Keratinocyte (primary cell): ENCODE measurements at regions not wholly inside any gene's neighbourhood (a gene's known extent, or its start where the extent isn't known, plus 50 kb on each side); places are given as distances from the start of the nearest gene placed in this dataset.
"Not testable (repeated sequence)": the region's sequence is repeated elsewhere in the genome, so short reads cannot be mapped to it uniquely, and the experiment has no call there.

Experiments
- DNase-seq: peaks from one replicate; pipeline ENCODE4 v3.0.0-alpha.2; 2011; ENCODE audit warnings: low read depth, missing footprints, low spot score
- FAIRE-seq: peaks from 2 replicates; lab custom pipeline; 2011; peaks lifted over from hg19 to GRCh38; lab: Jason Lieb, UNC
- H2AFZ ChIP-seq: 2 replicates; pipeline ENCODE4 v1.6.0; 2012; ENCODE audit warnings: low read length, control low read depth, inconsistent platforms; ENCODE audit not compliant: control insufficient read depth
- H3K27ac ChIP-seq: 2 replicates; pipeline ENCODE4 v1.5.1; 2011; ENCODE audit warnings: low read length; ENCODE audit not compliant: control insufficient read depth, insufficient read depth
- H3K27me3 ChIP-seq: 3 replicates; pipeline ENCODE4 v1.6.0; 2011; ENCODE audit warnings: low read length; ENCODE audit not compliant: control insufficient read depth, insufficient read depth; ENCODE audit errors: extremely low read depth
- H3K36me3 ChIP-seq, 2 experiments: 2 replicates in 1 of 2; 3 replicates in 1 of 2; pipeline ENCODE4 v1.5.1; 2011; ENCODE audit warnings: low read length in 2 of 2, mild to moderate bottlenecking in 1 of 2; ENCODE audit not compliant: control insufficient read depth in 2 of 2, insufficient read depth in 2 of 2; ENCODE audit errors: extremely low read depth in 1 of 2
- H3K4me1 ChIP-seq: 3 replicates; pipeline ENCODE4 v1.5.1; 2011; ENCODE audit warnings: low read length; ENCODE audit not compliant: control insufficient read depth, insufficient read depth; ENCODE audit errors: extremely low read depth
- H3K4me2 ChIP-seq: 3 replicates; pipeline ENCODE4 v1.6.0; 2011; ENCODE audit warnings: low read depth, low read length; ENCODE audit not compliant: control insufficient read depth, insufficient read depth; ENCODE audit errors: extremely low read depth
- H3K4me3 ChIP-seq, 3 experiments: fragments of 200-600 bp in 1 of 3; sonication (generic) in 1 of 3; 2 replicates in 2 of 3; 3 replicates in 1 of 3; pipeline ENCODE4 v1.5.1; 2011 to 2016; ENCODE audit warnings: low read length in 3 of 3, mild to moderate bottlenecking in 3 of 3, control low read depth in 2 of 3, inconsistent platforms in 1 of 3, low read depth in 1 of 3, mixed read lengths in 1 of 3, mixed run types in 1 of 3, moderate library complexity in 1 of 3; ENCODE audit not compliant: control insufficient read depth in 2 of 3, insufficient read depth in 2 of 3; ENCODE audit errors: extremely low read depth in 1 of 3
- H3K79me2 ChIP-seq: 2 replicates; pipeline ENCODE4 v1.6.0; 2012; ENCODE audit warnings: low read length; ENCODE audit not compliant: control insufficient read depth, insufficient read depth
- H3K9ac ChIP-seq: 3 replicates; pipeline ENCODE4 v1.6.0; 2011; ENCODE audit warnings: low read length; ENCODE audit not compliant: control insufficient read depth, insufficient read depth; ENCODE audit errors: extremely low read depth
- H3K9me1 ChIP-seq: 3 replicates; pipeline ENCODE4 v1.6.0; 2011; ENCODE audit warnings: low read length; ENCODE audit not compliant: control insufficient read depth, insufficient read depth; ENCODE audit errors: extremely low read depth
- H3K9me3 ChIP-seq: 2 replicates; pipeline ENCODE4 v1.5.1; 2012; ENCODE audit warnings: low read depth, low read length; ENCODE audit not compliant: control insufficient read depth
- H4K20me1 ChIP-seq: 3 replicates; pipeline ENCODE4 v1.6.0; 2011; ENCODE audit warnings: low read length; ENCODE audit not compliant: control insufficient read depth, insufficient read depth; ENCODE audit errors: extremely low read depth
- CTCF ChIP-seq, 3 experiments: IDR thresholded peaks in 1 of 3; conservative IDR thresholded peaks in 1 of 3; optimal IDR thresholded peaks in 1 of 3; 2 replicates in 2 of 3; 3 replicates in 1 of 3; pipeline versions ENCODE3 to v1.5.1; 2011; ENCODE audit warnings: low read length in 3 of 3, mild to moderate bottlenecking in 3 of 3, moderate library complexity in 2 of 3, control low read depth in 1 of 3, inconsistent platforms in 1 of 3; ENCODE audit not compliant: insufficient read depth in 2 of 3; ENCODE audit errors: extremely low read depth in 1 of 3
- EZH2 ChIP-seq: IDR thresholded peaks from one replicate; pipeline ENCODE4 v1.6.1; 2012; ENCODE audit warnings: inconsistent platforms, mild to moderate bottlenecking, low read length, moderate library complexity
- dilution Hi-C: fragments of 300-500 bp; cut with MboI; formaldehyde crosslinking; loops from one replicate; pipeline ENCODE4 v1.7.0; 2020; ENCODE audit warnings: low sequenced_read_pairs; ENCODE audit not compliant: extremely low pct_ligation_motif_present

DNA sequence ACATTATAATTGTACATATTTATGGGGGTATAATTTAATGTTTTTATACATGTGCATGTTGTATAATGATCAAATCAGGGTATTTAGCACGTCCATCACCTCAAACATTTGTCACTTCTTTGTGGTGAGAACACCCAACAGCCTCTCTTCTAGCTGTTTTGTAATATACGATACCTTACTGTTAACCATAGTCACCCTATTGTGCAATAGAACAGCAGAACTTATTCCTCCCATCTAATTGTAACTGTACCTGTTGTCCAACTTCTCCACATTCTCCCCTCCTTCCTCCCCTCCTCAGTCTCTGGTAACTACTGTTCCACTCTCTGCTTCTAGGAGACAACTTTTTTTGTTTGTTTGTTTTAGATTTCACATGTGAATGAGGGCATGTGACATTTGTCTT lies 197.0 kb upstream of the PKP2 start:
- Histone ChIP-seq H3K4me3 (no peak overlapping the region), H3K36me3 (no peaks in the 10 kb centered on the region), H4K20me1 (no peaks in the 10 kb centered on the region), H3K4me2 (no peak overlapping the region), H3K4me1 (no peaks in the 10 kb centered on the region), H3K9me3 (no peaks in the 10 kb centered on the region), H3K9ac (no peak overlapping the region), H2AFZ (no peak overlapping the region), H3K27ac (no peak overlapping the region), H3K27me3 (no peaks in the 10 kb centered on the region), H3K79me2 (no peaks in the 10 kb centered on the region), H3K9me1 (no peaks in the 10 kb centered on the region)
- TF ChIP-seq EZH2 = no peak
- TF ChIP-seq CTCF (optimal IDR thresholded peaks at IDR 0.05 in 1 of 3, IDR thresholded peaks at IDR 0.05 in 1 of 3, conservative IDR thresholded peaks at IDR 0.05 in 1 of 3; ENCODE audit: extremely low read depth in 1 of 3, insufficient read depth in 2 of 3, low read length in 3 of 3) = no peak
- FAIRE-seq = no peak
- dilution Hi-C loops = no loop called here
- DNase-seq = no peak

DNA sequence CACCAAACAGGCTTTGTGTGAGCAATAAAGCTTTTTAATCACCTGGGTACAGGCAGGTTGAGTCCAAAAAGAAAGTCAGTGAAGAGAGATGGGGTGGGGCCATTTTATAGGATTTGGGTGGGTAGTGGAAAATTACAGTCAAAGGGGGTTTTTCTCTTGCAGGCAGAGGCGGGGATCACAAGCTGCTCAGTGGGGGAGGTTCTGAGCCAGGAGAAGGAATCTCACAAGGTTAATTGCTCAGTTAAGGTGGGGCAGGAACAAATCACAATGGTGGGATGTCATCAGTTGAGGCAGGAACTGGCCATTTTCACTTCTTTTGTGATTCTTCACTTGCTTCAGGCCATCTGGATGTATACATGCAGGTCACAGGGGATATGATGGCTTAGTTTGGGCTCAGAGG lies 191.3 kb upstream of the PKP2 start:
- FAIRE-seq, H3K4me2 ChIP-seq, H3K9me1 ChIP-seq, H4K20me1 ChIP-seq, H2AFZ ChIP-seq, H3K4me3 ChIP-seq, H3K9me3 ChIP-seq, H3K36me3 ChIP-seq, DNase-seq, H3K27ac ChIP-seq, H3K79me2 ChIP-seq, H3K27me3 ChIP-seq, H3K4me1 ChIP-seq, dilution Hi-C loops, H3K9ac ChIP-seq: not testable (repeated sequence)

DNA sequence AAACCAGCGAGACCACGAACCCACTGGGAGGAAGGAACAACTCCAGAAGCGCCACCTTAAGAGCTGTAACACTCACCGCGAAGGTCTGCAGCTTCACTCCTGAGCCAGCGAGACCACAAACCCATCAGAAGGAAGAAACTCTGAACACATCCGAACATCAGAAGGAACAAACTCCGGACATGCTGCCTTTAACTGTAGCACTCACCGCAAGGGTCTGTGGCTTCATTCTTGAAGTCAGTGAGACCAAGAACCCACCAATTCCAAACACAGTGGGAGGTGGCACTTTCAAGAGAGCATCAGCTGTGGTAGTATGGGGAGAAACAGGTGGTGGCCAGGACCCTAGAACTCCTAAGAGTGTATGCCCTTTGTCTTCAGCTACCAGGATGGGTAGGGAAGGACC lies 179.8 kb upstream of the PKP2 start:
- not testable (repeated sequence) for FAIRE-seq

DNA sequence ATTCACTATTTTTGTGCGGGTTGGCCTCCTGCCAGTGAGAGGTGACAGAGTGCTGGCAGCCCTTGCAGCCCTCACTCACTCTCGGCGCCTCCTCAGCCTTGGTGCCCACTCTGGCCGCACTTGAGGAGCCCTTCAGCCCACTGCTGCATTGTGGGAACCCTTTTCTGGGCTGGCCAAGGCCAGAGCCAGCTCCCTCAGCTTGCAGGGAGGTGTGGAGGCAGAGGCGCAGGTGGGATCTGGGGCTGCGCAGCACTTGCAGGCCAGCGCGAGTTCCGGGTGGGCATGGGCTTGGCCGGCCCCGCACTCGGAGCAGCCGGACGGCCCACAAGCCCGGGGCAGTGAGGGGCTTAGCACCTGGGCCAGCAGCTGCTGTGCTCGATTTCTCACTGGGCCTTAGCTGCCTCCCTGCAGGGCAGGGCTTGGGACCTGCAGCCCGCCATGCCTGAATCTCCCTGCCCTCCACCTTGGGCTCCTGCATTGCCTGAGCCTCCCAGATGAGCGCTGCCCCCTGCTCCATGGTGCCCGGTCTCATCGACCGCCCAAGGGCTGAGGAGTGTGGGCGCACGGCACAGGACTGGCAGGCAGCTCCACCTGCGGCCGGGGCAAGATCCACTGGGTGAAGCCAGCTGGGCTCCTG lies 178.7 kb upstream of the PKP2 start:
- H3K79me2 ChIP-seq, H3K4me3 ChIP-seq, H3K4me2 ChIP-seq, H3K9me1 ChIP-seq, H3K9me3 ChIP-seq, H3K36me3 ChIP-seq, H3K4me1 ChIP-seq, dilution Hi-C loops, H3K9ac ChIP-seq, DNase-seq, H2AFZ ChIP-seq, H3K27ac ChIP-seq, H4K20me1 ChIP-seq, H3K27me3 ChIP-seq, FAIRE-seq: not testable (repeated sequence)

More for the DNA sequence above, 179.8 kb upstream of the PKP2 start:
- H3K9me3 ChIP-seq, H4K20me1 ChIP-seq, H3K9ac ChIP-seq, DNase-seq, H3K36me3 ChIP-seq, dilution Hi-C loops, H3K4me3 ChIP-seq, H3K4me1 ChIP-seq, H3K27ac ChIP-seq, H3K27me3 ChIP-seq, H3K4me2 ChIP-seq, H2AFZ ChIP-seq, H3K9me1 ChIP-seq, H3K79me2 ChIP-seq: not testable (repeated sequence)
